GM18873 (cell line): ENCODE measurements at regions not wholly inside any gene's neighbourhood (a gene's known extent, or its start where the extent isn't known, plus 50 kb on each side); places are given as distances from the start of the nearest gene placed in this dataset.
"Not testable (repeated sequence)": the region's sequence is repeated elsewhere in the genome, so short reads cannot be mapped to it uniquely, and the experiment has no call there.

ENCODE experiments used
- ATAC-seq: cut with Tn5 transposase; IDR thresholded peaks from one replicate; pipeline ENCODE4 v1.9.1; 2021; ENCODE audit warnings: mild to moderate bottlenecking, moderate library complexity, moderate number of reproducible peaks; ENCODE audit not compliant: unreplicated experiment, low FRiP score

GRCh38 chr3:177354466-177354865, 157.2 kb upstream of the TBL1XR1 start:
- no peak for ATAC-seq

DNA sequence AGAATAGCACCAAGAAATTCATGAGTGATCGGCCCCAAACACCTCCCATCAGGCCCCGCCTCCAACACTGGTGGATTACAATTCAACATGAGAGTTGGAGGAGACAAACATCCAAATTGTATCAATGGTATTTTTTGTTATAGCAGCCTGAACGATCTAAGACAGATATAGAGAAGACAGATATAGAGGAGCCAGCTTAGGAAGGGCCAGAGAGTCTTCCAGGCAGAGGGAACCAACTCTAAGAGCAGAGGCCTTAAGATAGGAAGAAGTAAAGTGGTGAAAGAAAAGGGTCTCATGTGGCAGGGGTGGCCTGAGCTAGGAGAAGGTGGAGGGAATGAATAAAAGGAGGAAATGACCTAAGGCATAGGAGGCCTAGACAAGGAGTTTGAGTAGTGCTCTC, 158.8 kb upstream of the TBL1XR1 start:
- ATAC-seq = no peak

GRCh38 chr3:177356952-177357351, 159.7 kb upstream of the TBL1XR1 start:
- no peak for ATAC-seq

DNA sequence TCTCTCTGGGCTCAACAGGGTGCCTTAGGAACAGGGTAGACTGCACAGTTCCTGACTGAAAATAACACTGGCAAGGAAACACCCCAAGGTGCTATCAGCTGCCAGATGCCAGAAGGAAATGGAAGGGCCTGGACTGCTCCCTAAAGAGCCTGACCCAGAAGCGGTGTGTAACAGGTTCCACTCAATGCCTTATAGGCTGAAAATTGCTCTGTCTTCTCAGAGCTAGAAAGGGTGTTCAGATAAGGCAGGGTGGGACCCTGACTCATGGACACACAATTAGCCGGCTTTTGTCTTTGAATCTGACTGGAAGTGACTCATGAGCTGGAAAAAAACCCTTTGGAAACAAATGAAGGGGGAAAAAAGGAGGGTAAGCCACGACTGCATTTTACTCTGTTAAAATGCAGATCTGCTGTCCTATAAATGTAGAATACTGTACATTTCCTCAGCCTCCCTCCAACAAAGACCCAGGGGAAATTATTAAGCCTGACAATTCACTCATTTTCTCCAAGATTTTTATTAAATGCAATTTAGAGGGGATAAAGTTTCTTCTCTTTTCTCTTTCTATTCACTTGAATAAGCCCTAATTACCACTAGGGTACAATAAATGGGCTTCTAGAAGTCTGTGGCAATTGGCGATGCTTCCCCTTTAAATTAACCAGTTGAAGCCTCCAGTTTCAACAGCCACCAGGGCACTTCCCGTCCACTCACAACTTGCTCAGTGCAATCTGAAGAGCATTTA, 160.2 kb upstream of the TBL1XR1 start:
- ATAC-seq = no peak

DNA sequence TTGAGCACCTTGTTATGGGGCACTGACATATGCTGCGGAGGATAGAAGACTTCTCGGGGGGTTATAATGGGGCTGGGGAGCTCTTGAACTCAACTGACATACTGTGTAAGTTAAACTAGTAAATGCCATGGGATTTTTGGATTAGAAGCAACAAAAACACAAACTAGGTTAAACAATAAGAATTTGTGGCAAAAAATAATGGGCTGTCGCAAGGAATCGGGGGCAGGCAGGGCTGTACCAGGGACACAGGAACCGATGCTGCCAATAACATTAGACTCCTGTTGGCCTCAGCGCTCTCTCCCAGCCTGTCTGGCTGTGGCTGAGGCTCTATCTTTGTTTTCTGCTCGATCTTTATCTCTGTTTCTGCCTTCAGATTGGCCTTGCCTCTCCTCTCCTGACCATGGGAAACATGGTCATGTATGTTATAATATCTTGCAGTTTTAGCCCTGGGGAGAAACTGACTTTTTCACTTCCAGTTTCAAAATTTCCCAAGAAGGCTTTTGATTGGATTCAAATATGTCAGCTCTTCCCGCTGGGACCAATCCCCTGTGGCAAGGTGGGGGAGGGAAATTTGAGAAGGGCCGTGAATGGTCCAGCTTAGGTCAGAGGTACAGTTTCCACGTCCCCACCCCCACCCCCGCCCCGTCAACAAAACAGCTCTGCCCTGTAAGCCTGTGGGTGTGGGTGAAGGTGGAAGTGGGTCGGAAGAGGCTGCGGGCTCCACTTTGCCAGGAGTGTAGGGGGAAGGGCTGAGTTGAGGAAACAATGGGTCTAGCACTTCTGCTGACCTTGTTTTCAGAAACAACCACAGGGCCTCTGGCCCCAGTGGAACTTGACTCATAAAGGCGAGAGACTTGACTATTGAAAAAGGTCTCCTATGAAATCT, 161.1 kb upstream of the TBL1XR1 start:
- peak; percentile 57 for ATAC-seq

DNA sequence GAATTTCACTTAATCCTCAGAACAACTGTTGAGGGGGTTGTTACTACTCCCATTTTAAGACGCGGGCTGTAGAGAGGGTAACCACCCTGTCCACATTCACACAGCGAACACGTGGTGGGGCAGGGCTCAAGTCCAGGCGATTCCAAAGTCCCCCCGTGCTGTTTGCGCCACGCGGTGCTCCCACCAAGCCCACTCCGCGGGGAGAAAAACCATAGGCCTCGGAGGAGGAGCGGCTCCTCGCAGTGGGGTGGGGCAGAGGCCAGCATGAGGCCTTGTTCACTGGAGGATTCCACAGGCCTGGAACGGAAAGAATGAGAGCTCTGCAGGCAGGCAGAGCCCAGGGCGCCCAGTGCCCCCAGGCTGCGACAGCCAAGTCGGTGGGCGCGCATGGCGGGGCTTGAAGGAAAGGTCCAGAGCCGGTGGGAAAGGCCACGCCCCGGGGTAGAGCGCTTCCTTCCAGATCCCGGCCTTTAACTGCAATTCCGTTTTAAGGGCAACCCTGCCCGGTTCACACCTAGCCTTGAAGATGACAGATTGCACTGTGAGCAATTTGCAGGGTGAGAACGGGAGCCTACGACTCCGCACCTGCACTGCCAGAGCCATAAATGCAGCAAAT, 161.8 kb upstream of the TBL1XR1 start:
- ATAC-seq = no peak

DNA sequence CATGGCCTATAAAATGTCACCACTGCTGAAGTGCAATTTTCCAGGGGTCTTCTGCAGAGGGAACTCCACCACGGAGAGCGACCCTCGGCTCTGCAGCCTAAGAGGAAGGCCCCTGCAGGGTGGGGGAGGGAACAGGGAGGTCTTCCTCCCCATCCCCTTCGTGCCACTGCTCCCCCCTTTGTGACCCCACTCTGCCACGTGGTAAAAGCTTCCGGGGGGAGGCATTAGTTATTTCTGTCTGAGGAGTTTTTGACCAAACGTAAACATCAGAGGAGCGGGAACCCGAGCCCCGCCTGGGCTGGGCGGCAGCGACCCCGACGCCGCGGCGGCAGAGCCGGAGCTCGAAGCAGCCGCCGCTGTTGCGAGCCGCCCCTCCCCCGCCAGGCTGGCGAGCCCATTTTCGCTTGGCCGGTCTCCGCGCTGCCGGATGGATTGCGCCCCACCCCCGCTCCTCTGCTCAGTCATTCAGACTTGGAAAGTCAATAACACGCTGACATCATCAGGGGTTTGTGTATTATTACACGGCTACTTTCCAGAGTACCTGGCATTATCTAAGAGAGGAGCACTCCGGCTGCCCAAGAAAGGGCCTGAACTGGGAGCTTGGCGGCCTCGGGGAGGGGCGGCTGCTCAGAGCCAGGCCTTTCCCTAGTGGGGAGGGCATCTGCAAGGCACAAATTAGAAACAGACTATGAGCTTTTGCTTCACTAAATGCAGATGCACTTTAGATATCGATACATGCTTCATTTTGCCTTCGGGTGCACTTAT, 162.5 kb upstream of the TBL1XR1 start:
- ATAC-seq = peak; percentile 80

- no peak for ATAC-seq
These were observed 164.0 kb upstream of the TBL1XR1 start for GRCh38 chr3:177361081-177361938.

- no peak for ATAC-seq
These were observed 165.3 kb upstream of the TBL1XR1 start for GRCh38 chr3:177362626-177363025.

- ATAC-seq = no peak
These were observed 167.0 kb upstream of the TBL1XR1 start for GRCh38 chr3:177364236-177364635.

GRCh38 chr3:177365294-177365693, 168.0 kb upstream of the TBL1XR1 start:
- ATAC-seq = not testable (repeated sequence)

- ATAC-seq = no peak
These were observed 170.5 kb upstream of the TBL1XR1 start for GRCh38 chr3:177367788-177368187.

GRCh38 chr3:177370246-177370822, 173.1 kb upstream of the TBL1XR1 start:
- ATAC-seq = no peak

GRCh38 chr3:177371146-177371545, 173.9 kb upstream of the TBL1XR1 start:
- no peak for ATAC-seq

DNA sequence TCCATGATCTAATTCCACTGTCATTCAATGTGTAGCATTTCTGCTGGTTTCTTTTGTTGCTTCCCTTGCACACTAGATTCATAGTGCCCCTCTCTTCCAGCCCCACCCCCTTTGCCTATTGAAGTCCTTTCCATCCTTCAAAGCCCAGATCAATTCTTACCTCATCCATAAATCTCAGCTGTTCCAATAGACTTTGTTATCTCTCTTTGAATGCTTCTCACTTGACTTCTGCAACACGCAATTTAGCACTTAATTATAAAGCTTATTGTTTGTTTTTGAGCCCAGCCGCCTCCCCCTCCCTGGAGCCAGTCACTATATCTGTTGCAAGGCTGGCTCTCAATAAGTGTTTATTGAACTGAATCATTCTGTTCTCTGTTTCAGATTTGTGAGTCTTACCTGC, 174.6 kb upstream of the TBL1XR1 start:
- ATAC-seq = no peak

- ATAC-seq = no peak
These were observed 177.0 kb upstream of the TBL1XR1 start for GRCh38 chr3:177374323-177374722.

DNA sequence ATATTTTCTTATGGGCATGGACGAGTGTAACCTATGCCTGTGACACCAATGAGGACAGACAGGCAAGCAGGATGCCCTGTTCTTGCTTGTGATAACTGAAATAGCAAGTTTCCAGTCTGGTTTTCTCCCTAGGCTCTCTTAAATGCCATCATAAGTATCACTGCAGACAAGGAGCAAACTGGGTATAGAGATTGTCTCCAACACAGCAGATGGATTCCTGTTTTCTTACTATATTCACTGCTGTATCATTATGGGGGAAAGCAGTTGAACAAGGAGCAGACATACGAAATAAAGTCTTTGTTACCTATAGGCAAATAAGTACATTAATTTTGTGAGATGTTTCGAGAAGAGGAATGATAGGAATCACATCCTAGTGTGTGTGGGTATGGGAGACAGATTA, 178.0 kb upstream of the TBL1XR1 start:
- no peak for ATAC-seq

DNA sequence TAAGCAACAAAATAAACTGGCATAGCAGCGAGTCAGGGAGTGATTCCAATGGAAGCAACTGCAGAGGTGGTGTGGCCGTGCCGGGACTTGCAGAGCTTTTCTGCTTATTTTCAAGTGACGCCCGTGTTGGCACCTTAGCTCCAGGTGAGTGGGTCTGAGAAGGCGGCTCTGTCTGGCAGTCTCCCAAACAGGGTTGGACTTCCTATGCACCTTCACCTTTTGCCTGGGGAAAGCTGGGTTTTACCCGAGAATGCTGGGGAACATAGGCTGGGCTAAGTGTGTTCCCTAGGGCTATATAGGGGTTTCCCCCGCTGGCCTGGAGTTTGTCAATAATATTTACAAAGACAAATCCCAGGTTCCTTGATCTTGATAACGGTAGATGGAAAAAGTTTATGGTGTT, 179.9 kb upstream of the TBL1XR1 start:
- no peak for ATAC-seq

DNA sequence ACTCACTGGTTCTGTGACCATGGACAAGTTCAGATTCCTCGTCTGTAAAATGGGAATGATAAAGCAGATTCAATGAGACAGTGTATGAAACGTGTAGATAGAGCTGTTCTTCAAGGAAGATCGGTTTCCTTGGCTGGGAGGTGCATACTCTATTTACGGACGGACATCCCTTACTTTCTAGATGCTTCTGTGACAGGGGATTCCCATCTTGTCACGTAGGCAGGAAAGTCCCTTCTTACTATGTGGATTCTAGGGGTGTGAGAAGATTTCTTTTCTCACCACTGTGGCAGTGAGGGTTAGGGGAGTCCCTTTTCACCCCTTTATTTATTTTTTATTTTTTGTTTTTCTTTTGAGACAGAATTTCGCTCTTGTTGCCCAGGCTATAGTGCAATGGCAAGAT, 180.9 kb upstream of the TBL1XR1 start:
- ATAC-seq = peak; percentile 85
